HCEC 1CT (cell line): ENCODE measurements at regions not wholly inside any gene's neighbourhood (a gene's known extent, or its start where the extent isn't known, plus 50 kb on each side); places are given as distances from the start of the nearest gene placed in this dataset.

Experiments
- DNase-seq: peaks from one replicate; pipeline ENCODE4 v3.0.0-alpha.2; 2017

DNA sequence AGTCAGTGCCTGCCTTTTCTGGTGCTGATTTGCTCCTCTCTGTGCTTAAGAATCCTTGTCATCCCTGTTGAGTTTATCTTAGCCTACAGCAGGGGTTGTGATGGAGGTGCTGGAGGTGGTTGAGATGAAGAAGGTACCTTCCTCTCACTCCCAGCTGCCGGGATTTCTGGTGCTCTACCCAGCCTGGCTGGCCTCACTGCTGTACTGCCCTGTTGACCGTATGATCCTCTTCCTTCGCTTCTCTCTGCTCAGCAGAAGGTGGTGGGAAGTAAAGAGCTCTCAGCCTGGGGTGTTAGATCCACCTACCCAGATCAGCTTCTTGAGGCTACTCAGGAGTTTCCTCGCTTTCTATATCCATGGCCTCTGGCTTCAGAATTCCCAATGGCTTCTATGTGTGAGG, 101.0 kb upstream of the NXT1 start:
- no peak for DNase-seq

- DNase-seq = no peak
Observed at GRCh38 chr20:23248461-23248882, 102.1 kb upstream of the NXT1 start.

- DNase-seq = no peak
Observed at GRCh38 chr20:23246717-23247664, 103.6 kb upstream of the NXT1 start.

- DNase-seq = peak; percentile 62
Observed at GRCh38 chr20:23245553-23246181, 104.9 kb upstream of the NXT1 start.

GRCh38 chr20:23244916-23245552, 105.6 kb upstream of the NXT1 start:
- DNase-seq = no peak

- DNase-seq = peak; percentile 68
Observed at GRCh38 chr20:23244156-23244915, 106.3 kb upstream of the NXT1 start.

- DNase-seq = no peak
Observed at GRCh38 chr20:23243791-23244155, 106.8 kb upstream of the NXT1 start.

GRCh38 chr20:23242556-23243180, 107.9 kb upstream of the NXT1 start:
- no peak for DNase-seq

DNA sequence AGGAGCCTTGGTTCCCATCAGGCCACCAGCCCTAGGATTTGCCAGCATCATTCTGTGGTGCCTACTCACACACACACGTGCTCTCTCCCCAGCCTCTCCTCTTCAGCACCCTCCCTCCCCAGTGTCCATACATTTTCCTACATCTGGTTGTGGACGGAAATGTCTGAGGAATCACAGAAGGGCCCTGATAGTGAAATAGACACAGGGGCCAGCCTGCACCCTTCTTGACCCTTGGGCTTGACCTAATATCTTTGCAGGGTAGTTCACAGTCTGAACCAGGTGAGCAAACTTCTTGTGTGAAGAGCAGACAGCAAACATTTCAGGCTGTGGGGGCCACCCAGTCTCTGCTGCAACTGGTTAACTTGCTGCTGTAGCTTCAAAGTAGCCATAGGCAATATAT, 108.5 kb upstream of the NXT1 start:
- DNase-seq = no peak

- DNase-seq = no peak
Observed at GRCh38 chr20:23241416-23241815, 109.2 kb upstream of the NXT1 start.

GRCh38 chr20:23240519-23240918, 110.1 kb upstream of the NXT1 start:
- DNase-seq = no peak

DNA sequence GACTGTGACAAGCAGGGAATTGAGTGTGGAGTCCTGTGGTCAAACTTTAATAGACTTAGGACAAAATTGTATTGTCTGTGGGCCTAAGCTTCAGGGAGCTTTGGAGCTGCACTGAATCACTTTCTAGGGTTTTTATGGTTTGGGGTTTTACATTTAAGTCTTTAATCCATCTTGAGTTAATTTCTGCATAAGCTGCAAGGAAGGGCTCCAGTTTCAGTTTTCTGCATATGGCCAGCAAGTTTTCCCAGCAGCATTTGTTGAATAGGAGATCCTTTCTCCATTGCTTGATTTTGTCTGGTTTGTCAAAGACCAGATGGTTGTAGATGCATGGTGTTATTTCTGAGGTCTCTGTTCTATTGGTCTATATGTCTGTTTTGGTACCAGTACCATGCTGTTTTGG, 113.4 kb upstream of the NXT1 start:
- DNase-seq = no peak

DNA sequence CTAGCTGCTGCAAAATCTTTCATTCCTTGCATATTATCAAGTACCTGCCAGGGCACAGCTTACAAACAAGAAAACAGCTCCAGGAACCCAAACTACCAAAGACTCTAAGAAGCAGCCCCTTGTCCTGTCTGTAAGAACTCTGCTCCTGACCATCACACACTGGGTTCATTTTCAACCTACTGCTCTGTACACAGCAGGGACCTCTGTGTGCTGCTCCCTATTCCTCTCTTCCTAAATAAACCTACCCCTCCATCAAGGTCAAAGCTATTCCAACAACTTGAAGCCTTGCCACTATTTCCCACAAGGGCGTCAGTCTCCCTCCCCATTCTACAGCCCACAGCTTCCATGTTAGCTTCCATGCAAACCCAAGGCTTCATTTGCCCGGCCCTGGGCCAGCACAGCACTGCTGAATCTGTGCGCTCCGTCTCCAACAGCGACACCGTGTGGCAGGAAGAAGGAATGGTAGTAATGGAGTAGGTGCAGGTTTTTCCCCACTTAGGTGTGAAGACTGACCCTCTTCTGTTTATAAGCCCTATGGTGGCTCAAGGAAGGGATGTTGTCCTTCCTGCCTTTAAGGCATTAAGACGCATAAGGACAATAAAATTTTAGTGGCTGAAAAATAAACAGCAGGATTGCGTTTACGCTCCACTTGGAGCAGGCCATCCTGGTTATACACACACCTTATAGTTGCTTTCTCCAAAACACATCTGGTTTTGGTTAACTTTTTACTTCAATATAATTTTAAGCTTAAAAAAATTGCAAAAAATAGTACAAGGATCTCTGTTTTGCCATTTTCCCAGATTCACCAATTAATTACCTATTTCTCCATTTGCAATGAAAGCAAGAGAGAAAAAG, 115.2 kb upstream of the NXT1 start:
- DNase-seq = peak; percentile 60

DNA sequence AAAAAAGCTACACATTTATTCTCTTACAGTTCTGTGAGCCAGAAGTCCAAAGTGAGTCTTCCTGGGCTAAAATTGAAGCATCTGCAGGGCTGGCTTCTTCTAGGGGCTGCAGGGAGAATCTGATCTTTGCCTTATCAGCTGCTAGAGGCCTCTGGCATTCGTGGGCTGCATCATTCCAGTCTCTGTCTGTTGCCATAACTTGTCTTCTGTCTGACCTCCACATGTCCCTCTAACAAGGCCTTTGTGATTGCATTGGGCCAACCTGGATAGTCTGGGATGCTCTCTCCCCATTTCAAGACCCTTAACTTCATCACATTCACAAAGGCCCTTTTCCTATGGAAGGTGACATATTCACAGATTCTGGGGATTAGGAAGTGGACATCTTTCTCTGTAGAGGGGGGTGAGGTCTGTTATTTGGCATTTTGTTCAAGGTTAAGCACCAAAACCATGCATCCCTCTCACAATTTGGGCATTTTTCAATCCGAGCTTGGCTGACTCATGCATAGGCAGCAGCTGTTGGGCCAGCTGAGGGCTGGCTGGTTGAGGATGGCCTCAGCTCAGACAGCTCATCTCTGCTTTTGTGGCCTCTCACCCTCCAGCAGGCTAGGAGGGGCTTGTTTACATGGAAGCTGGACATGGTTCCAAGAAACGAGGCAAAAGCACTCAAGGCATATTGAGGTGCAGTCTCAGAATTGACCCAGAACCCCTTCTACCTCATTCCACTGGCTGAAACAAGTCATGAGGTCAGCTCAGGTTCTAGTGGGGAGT, 116.1 kb upstream of the NXT1 start:
- DNase-seq = peak; percentile 84

DNA sequence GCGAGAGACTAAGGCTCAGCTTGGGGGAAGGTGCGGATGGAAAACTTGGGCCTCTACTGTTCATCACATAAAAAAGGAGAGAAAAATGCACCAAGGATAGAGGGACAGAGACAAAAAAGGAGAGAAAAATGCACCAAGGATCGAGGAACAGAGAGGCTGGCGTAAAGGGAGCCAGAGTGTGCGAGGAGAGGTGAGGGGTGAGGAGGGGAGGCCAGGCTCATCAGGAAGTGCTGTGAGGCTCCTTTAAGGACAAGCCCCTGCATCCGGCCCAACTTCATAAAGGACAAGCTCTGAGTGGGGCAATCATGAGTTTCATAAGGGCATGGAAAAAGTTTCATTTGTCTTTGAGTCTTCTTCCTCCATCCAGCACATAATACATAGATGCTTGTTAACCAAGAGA, 117.2 kb upstream of the NXT1 start:
- DNase-seq = no peak

DNA sequence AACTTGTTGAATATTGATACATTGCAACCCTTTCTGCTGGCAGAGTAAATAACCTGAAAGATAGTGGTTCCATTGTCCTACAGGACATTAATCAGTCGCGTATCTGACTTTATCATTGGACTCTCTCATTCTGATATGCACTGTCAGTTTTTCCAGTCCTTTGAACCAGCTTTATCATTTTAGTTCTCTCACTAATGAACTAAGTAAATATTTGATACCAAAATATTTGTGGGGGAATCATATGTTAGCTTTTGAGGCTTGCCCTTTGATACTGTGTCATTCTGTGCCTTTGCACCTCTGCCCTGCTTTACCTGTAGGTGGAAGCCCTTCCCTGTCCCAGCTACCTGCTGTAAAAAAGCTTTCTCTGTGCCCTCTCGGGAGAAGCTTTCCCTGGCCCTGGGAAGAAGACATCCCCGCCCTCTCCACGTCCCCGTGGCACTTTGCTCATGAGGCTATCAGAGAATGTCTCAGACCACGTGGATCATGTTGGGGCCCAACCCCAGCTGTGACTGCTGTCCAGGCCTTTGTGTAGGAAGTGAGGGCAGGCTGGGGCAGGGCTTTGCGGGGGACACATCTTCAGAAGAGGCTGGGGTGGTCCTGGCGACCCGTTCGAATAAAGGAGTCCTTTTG, 117.8 kb upstream of the NXT1 start:
- DNase-seq = no peak

GRCh38 chr20:23232219-23232581, 118.4 kb upstream of the NXT1 start:
- DNase-seq = no peak

DNA sequence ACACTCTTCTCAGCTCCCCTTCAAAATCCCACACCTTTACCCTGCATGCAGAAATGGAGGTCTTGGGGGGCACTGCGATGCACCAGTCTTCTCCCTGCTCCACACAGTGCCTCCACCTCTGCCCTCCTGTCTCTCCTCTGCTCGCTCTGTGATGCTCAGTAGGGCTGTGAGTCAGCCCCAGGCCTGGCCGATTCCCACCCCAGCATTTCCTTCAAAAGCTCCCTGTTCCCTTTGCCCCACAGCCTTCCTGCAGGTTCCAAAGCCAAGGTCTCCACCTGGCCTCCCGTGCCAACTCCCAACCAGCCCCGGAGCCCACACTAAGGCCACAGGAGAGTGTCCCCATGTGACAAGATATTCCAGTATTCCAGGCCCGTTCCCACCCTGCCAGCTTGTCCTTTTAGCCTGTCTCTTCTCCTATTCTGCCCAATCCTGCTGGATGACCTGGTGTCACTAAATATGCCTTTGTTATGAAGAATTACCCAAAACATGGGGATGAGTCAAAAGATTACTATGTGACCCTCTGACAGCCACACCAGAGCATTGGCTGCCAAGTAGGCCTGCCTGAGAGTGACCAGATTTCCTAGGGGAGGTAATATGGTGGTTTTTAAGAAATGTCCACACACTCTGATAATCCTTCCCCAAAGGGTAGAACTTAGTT, 118.9 kb upstream of the NXT1 start:
- DNase-seq = peak; percentile 86

- no peak for DNase-seq
Observed at GRCh38 chr20:23230766-23231385, 119.7 kb upstream of the NXT1 start.
